A549 (cell line): ENCODE measurements at regions not wholly inside any gene's neighbourhood (a gene's known extent, or its start where the extent isn't known, plus 50 kb on each side); places are given as distances from the start of the nearest gene placed in this dataset.

Experiments
- ATAC-seq, 2 experiments: fragments of 200-7000 bp in 1 of 2; fragments of >200 bp in 1 of 2; cut with Nextera tagmentation in 1 of 2; cut with Tn5 transposase in 1 of 2; 3 replicates each; pipeline versions ENCODE4 v1.8.0 to v1.9.1; 2018 to 2020; ENCODE audit warnings: mild to moderate bottlenecking in 1 of 2, moderate library complexity in 1 of 2
- CTCF ChIA-PET: fragments of 300-600 bp; sonication (Branson Sonifier 250); formaldehyde crosslinking; extraction: SDS; loops from one replicate; lab custom pipeline; 2021; ENCODE audit warnings: antibody characterized with exemption, inconsistent platforms; lab: Yijun Ruan, JAX
- POLR2A ChIA-PET: fragments of 350-600 bp; formaldehyde crosslinking; extraction: SDS; loops from one replicate; lab custom pipeline; 2021; ENCODE audit warnings: antibody characterized with exemption, inconsistent platforms; lab: Yijun Ruan, JAX
- DNase-seq, 2 experiments: peaks; one replicate each; pipeline versions ENCODE4 v3.0.0 to v3.0.0-alpha.2; 2011 to 2016; ENCODE audit warnings: low read depth in 1 of 2, low spot score in 1 of 2
- FAIRE-seq: peaks from 2 replicates; lab custom pipeline; 2011; peaks lifted over from hg19 to GRCh38; lab: Jason Lieb, UNC
- H3K27ac ChIP-seq, 2 experiments: fragments of >200 bp; sonication (Bioruptor Twin); formaldehyde crosslinking; 3 replicates each; pipeline ENCODE4 v1.5.1; 2016 to 2017
- H3K4me1 ChIP-seq: fragments of >200 bp; sonication (Bioruptor Twin); formaldehyde crosslinking; 3 replicates; pipeline ENCODE4 v1.6.1; 2016
- H3K4me2 ChIP-seq: fragments of >200 bp; sonication (Bioruptor Twin); formaldehyde crosslinking; 3 replicates; pipeline ENCODE4 v1.6.1; 2016
- H3K4me3 ChIP-seq: fragments of >200 bp; sonication (Bioruptor Twin); formaldehyde crosslinking; 3 replicates; pipeline ENCODE4 v1.5.1; 2016
- H3K9me3 ChIP-seq: fragments of >200 bp; sonication (Bioruptor Twin); formaldehyde crosslinking; 3 replicates; pipeline ENCODE4 v1.6.1; 2016
- CHD4 ChIP-seq: fragments of 200-600 bp; sonication (generic); IDR thresholded peaks from 2 replicates; pipeline ENCODE4 v1.6.1; 2016; ENCODE audit warnings: antibody characterized with exemption, mild to moderate bottlenecking, borderline replicate concordance
- EHF ChIP-seq: fragments of 250-450 bp; sonication (Bioruptor Pico); IDR thresholded peaks from 2 replicates; pipeline ENCODE4 v1.5.0; 2020; ENCODE audit warnings: mild to moderate bottlenecking
- ESRRA ChIP-seq: fragments of 150-350 bp; IDR thresholded peaks from 2 replicates; pipeline ENCODE4 v1.6.1; 2014; ENCODE audit warnings: mild to moderate bottlenecking, low read length, borderline replicate concordance
- FOSB ChIP-seq: fragments of 250-450 bp; sonication (Bioruptor Pico); IDR thresholded peaks from 2 replicates; pipeline ENCODE4 v1.5.0; 2020; ENCODE audit warnings: mild to moderate bottlenecking, moderate library complexity
- FOSL2 ChIP-seq, 2 experiments: fragments of 450-650 bp in 1 of 2; fragments of >200 bp in 1 of 2; sonication (Bioruptor Twin) in 1 of 2; formaldehyde crosslinking; IDR thresholded peaks; 2 replicates each; pipeline versions ENCODE4 v1.5.0 to v1.6.1; 2016 to 2020; ENCODE audit warnings: mild to moderate bottlenecking in 1 of 2, moderate library complexity in 1 of 2
- FOXS1 ChIP-seq: fragments of 250-450 bp; sonication (Bioruptor Pico); IDR thresholded peaks from 2 replicates; pipeline ENCODE4 v1.5.0; 2020; ENCODE audit warnings: mild to moderate bottlenecking, moderate library complexity
- HEYL ChIP-seq: fragments of 250-450 bp; sonication (Bioruptor Pico); IDR thresholded peaks from 2 replicates; pipeline ENCODE4 v1.8.0; 2021; ENCODE audit warnings: mild to moderate bottlenecking, moderate library complexity
- JUN ChIP-seq, 2 experiments: fragments of >200 bp; sonication (Bioruptor Twin); formaldehyde crosslinking; IDR thresholded peaks; 2 replicates in 1 of 2; 3 replicates in 1 of 2; pipeline ENCODE4 v1.6.1; 2016 to 2017
- KDM5A ChIP-seq: fragments of 200-600 bp; sonication (generic); IDR thresholded peaks from 2 replicates; pipeline ENCODE4 v1.6.1; 2016; ENCODE audit warnings: antibody characterized with exemption, mild to moderate bottlenecking
- POLR2A ChIP-seq: IDR thresholded peaks from 2 replicates; pipeline ENCODE4 v1.6.1; 2012; ENCODE audit warnings: mild to moderate bottlenecking, low read length
- POLR2AphosphoS2 ChIP-seq: conservative IDR thresholded peaks from 2 replicates; pipeline ENCODE4 v1.6.1; 2012; ENCODE audit warnings: low read length, improper control_type of control experiment, inconsistent platforms
- RARB ChIP-seq: fragments of 250-450 bp; sonication (Bioruptor Pico); IDR thresholded peaks from 2 replicates; pipeline ENCODE4 v1.8.0; 2021; ENCODE audit warnings: mild to moderate bottlenecking, moderate library complexity
- RCOR1 ChIP-seq: fragments of 150-350 bp; IDR thresholded peaks from 2 replicates; pipeline ENCODE4 v1.6.1; 2014; ENCODE audit warnings: antibody characterized with exemption, low read length, low read depth
- RFX5 ChIP-seq: fragments of 450-650 bp; IDR thresholded peaks from 2 replicates; pipeline ENCODE4 v1.7.1; 2014; ENCODE audit warnings: antibody characterized with exemption, mild to moderate bottlenecking, moderate library complexity
- TP53 ChIP-seq: fragments of 250-450 bp; sonication (Bioruptor Pico); IDR thresholded peaks from 2 replicates; pipeline ENCODE4 v1.5.0; 2021; ENCODE audit warnings: mild to moderate bottlenecking, moderate library complexity
- ZSCAN20 ChIP-seq: fragments of 250-450 bp; sonication (Bioruptor Pico); IDR thresholded peaks from 2 replicates; pipeline ENCODE4 v1.8.0; 2022; ENCODE audit warnings: mild to moderate bottlenecking, moderate library complexity
- WGBS: methylation state at CpG from one replicate; pipeline ENCODE4 v1.1.6; 2017; ENCODE audit errors: missing lambda C conversion rate; 5-methylcytosine and 5-hydroxymethylcytosine counted together
- TF ChIP-seq, protein P1 (sequence below): fragments of >200 bp; sonication (Bioruptor Twin); formaldehyde crosslinking; IDR thresholded peaks from 3 replicates; pipeline ENCODE4 v1.5.1; 2016
- TF ChIP-seq, protein P2 (sequence below): IDR thresholded peaks from 2 replicates; pipeline ENCODE4 v1.6.1; 2012

DNA sequence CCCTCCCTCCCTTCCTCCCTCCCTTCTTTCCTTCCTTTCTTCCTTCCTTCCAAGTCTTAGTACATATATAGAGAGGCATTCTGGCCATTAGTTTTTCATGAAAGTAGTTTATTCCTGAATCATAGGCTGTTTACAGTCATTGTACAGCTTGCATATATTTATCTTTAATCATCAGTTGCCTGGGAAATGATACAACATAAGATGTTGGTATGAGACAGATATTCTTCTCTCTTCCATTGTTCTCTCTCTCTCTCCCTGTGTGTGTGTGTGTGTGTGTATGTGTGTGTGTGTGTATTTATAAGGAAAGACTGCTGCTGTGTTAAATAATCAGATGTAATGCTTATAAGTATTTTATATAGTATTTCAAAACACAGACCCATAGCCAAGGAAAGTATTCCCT, 289.8 kb upstream of the UBE2E3 start:
- Histone ChIP-seq H3K9me3 (no peaks in the 10 kb centered on the region), H3K27ac (no peak overlapping the region), H3K4me1 (peaks cover 6% of the 10 kb centered on the region; the same call in 1 of the 3 replicates), H3K4me2 (no peak overlapping the region), H3K4me3 (no peak overlapping the region)
- DNase-seq (no peak), ATAC-seq (no peak; a peak in 1 of 6 replicates), FAIRE-seq (no peak)
- CTCF ChIA-PET: no interaction called here
- POLR2A ChIA-PET: no interaction called here
- TF ChIP-seq FOSL2 (IDR thresholded peaks at IDR 0.05): no peak
- peak; percentile 25; the same call in 1 of the 2 replicates for TF ChIP-seq FOSL2 (CRISPR knock-in tag; IDR thresholded peaks at IDR 0.05)
- no peak for TF ChIP-seq HEYL (CRISPR knock-in tag)

DNA sequence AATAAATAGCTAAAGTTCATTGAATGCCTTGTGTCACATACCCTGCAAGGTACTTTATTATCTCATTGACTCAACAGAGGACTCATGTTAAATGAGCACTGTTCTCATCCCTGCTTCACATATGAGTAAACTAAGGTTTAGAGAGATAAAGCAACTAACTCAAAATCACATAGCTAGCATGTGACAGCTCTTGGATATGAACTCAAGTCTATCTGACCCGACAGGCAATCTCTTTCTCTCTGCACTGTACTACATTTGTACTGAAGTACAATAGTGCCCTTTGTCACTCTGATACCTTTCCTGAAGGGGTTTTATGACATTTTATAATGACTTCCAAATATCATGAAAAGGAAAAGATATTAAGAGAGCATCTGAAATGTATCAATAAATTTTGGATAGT, 297.5 kb upstream of the UBE2E3 start:
- peaks cover 3% of the 10 kb centered on the region; the same call in 2 of the 3 replicates for H3K4me1 ChIP-seq
- TF ChIP-seq KDM5A: no peak
- no peak for TF ChIP-seq POLR2A
- CTCF ChIA-PET: no interaction called here
- H3K4me3 ChIP-seq: no peak overlapping the region
- WGBS: 42% methylated on average over 1 of the region's 1 CpG
- ATAC-seq (no peak), DNase-seq (no peak), FAIRE-seq (no peak)
- no peak overlapping the region for H3K4me2 ChIP-seq
- POLR2A ChIA-PET: no interaction called here
- H3K27ac ChIP-seq: no peak overlapping the region
- H3K9me3 ChIP-seq: no peaks in the 10 kb centered on the region

DNA sequence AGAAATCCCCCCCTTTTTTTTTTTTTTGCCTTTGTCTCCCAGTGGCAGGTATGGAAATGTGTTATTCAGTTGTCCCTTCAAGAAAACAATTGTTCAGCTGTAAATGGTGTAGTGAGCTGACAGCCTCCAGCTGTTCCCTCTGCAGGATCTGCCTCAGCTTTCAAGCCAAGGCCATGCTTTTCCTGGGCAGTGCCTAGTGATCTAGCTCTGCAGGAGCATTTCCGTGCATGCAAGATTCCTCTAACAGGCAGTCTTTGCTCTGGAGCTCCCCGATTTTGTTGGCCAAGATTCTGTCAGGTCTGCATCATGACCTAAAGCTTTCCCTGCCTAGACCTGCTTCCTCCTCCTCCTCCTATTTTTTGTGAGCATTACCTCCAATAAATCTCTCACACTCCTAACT, 300.7 kb upstream of the UBE2E3 start:
- no peak overlapping the region for H3K4me3 ChIP-seq
- no peak overlapping the region for H3K27ac ChIP-seq
- CTCF ChIA-PET: interaction anchor here (0.7 kb wide), 1 partner anchor 853 kb away, joined by 3 read pairs; no protein-coding TSS in a partner anchor
- 59% methylated on average over 2 of the region's 2 CpGs for WGBS
- POLR2A ChIA-PET: no interaction called here
- TF ChIP-seq ZSCAN20 (CRISPR knock-in tag) (no peak), TP53 (CRISPR knock-in tag) (no peak), FOXS1 (CRISPR knock-in tag) (no peak), ESRRA (no peak)
- no peak for ATAC-seq
- no peak overlapping the region for H3K4me2 ChIP-seq
- peaks cover 21% of the 10 kb centered on the region for H3K4me1 ChIP-seq
- no peak for FAIRE-seq
- DNase-seq: no peak
- no peaks in the 10 kb centered on the region for H3K9me3 ChIP-seq

DNA sequence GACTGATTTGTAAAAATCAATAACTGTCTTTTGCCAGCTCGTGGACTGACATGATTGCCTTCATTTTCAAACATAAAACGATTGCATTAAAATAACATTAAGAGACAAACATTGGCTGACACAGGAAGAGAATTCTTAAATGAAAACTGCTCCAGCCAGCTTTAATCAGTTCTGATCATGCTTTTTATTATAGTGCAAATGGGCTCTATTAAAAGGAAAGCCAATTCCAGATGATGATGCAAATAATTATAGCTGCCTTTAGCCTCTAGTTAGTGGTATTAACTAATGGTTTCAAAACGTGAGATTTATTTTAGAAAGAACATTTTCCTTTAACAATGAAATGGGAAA, 301.8 kb upstream of the UBE2E3 start:
- DNase-seq (no peak), ATAC-seq (no peak), FAIRE-seq (peak; percentile 32)
- ChIA-PET CTCF (interaction anchor here (1.3 kb wide), 1 partner anchor 29 kb away, joined by 4 read pairs; no protein-coding TSS in a partner anchor), POLR2A (no interaction called here)
- Histone ChIP-seq H3K4me2 (no peak overlapping the region), H3K27ac (no peak overlapping the region), H3K4me1 (peaks cover 21% of the 10 kb centered on the region), H3K9me3 (no peaks in the 10 kb centered on the region), H3K4me3 (no peak overlapping the region)
- 45% methylated on average over 3 of the region's 3 CpGs for whole genome bisulfite sequencing
- TF ChIP-seq FOSB (CRISPR knock-in tag) (no peak), POLR2AphosphoS2 (no peak), ZSCAN20 (CRISPR knock-in tag) (no peak), JUN (IDR thresholded peaks at IDR 0.05) (no peak), RFX5 (no peak), EHF (CRISPR knock-in tag) (no peak), CHD4 (no peak), RARB (no peak), RCOR1 (no peak)
- TF ChIP-seq, protein P1, sequence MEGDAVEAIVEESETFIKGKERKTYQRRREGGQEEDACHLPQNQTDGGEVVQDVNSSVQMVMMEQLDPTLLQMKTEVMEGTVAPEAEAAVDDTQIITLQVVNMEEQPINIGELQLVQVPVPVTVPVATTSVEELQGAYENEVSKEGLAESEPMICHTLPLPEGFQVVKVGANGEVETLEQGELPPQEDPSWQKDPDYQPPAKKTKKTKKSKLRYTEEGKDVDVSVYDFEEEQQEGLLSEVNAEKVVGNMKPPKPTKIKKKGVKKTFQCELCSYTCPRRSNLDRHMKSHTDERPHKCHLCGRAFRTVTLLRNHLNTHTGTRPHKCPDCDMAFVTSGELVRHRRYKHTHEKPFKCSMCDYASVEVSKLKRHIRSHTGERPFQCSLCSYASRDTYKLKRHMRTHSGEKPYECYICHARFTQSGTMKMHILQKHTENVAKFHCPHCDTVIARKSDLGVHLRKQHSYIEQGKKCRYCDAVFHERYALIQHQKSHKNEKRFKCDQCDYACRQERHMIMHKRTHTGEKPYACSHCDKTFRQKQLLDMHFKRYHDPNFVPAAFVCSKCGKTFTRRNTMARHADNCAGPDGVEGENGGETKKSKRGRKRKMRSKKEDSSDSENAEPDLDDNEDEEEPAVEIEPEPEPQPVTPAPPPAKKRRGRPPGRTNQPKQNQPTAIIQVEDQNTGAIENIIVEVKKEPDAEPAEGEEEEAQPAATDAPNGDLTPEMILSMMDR: no peak
- TF ChIP-seq, protein P2, sequence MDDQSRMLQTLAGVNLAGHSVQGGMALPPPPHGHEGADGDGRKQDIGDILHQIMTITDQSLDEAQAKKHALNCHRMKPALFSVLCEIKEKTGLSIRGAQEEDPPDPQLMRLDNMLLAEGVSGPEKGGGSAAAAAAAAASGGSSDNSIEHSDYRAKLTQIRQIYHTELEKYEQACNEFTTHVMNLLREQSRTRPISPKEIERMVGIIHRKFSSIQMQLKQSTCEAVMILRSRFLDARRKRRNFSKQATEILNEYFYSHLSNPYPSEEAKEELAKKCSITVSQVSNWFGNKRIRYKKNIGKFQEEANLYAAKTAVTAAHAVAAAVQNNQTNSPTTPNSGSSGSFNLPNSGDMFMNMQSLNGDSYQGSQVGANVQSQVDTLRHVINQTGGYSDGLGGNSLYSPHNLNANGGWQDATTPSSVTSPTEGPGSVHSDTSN: no peak
